GM21723 (cell line): ENCODE measurements at regions not wholly inside any gene's neighbourhood (a gene's known extent, or its start where the extent isn't known, plus 50 kb on each side); places are given as distances from the start of the nearest gene placed in this dataset.

ENCODE experiments used
- ATAC-seq: cut with Tn5 transposase; IDR thresholded peaks from one replicate; pipeline ENCODE4 v1.9.1; 2021; ENCODE audit warnings: mild to moderate bottlenecking, moderate library complexity; ENCODE audit not compliant: unreplicated experiment

DNA sequence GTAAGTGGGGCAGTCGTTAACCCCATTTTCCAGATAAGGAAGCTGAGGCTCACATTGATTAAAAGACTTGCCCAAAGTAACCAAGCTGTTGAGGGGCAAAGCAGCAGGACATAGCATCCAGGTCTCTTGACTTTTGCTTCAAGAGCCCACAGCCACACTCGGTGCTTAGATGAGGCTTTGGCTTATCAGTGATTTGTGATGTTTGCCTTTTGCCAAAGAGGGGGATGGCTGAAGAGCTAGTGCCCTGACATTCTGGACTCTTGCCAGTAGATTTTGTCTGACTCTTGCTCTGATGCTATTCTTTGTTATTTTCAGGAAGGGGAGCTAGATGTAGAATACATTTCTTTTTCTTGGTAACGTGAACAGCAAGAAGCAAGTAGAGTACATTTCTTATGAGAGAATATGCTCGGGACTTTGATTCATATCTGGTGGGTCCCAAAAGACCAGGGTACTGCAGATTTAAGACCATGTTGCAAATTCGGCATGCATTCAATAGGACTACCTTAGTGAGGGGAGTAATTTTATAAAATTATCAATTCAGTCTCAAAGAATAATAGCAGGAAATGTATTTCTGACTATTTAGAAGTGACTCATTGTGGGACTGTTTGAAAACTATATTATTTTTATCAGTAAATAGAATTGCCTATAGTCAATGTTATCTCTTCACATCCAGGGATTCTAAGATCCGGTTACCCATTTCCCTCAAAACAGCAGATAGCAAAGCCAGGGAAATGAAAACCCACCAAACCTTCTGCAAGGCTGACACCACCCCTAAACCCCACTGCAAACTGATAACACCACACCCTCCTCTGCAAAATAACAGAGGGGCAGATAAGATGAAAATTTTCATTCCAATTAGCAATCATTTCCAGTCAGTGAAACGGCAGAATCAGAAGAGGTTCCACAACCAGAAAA lies 180.0 kb upstream of the BMPER start:
- ATAC-seq = no peak

DNA sequence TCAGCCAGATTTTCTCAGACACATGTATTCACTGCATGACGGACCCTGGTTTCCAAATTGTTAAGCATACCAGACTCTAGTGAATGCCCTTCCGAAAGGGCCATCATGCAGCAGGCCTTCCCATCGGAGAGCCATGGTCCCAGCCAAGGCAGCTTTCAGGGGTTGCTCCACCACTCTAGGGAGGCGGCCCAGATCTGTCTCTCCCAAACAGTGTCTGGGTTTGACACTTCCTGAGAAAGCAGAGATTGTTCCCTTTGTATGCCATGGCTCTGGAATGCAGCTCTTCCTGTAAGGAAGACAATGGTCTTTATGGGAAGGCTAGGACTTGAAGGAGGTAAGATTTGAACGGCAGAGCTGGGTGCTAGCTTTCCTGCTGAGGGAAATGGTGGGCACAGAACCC lies 178.8 kb upstream of the BMPER start:
- ATAC-seq = no peak

DNA sequence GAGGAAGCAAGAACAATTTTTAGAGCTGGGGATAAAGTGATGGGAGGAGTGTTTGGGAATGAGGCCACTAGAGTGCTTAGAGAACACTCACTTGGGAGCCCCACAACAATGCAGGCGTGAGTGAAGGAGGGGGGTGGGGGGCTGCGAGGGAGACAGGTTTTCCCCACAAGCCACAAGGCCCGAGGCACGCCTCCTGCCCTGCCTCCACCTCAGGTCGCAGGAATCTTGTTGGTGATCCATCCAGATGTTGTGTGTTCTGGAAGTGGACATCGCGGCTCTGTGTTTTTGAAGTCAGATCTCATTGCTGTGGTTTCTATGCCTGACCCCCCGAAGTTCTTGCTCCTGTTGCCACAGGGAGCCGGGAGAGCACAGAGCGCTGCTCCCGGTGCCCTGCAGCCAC lies 178.0 kb upstream of the BMPER start:
- no peak for ATAC-seq

DNA sequence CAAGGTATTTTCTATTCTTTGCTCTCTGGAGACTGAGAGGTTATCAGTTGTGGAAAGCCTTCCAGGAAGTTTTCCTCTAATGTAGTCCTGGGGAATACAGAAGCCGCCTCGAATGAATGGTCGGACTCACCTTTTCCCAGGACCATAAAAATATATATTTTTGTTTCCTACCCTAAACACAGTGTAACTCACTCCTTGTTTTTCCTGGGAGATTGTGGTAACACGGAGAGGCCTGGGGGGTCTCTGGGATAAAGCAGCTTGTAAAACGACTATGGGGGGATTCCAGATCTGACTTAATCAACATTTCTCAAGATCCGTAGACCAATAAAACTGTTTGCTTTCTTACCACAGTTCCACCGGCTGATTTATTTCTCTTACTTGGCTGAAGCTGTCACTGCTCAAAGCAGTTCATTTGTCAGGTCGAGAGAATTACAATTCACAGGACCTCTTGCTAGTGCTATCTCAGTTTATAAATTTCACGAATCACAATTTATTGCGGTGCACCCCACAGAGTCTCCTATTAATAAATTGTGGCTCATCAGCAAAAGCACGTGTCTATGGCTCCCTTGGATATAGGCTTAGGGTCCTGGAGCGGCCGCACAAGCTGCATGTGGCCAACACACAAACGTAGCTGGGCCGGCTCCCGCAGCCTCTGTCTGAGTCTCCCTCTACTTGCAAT lies 176.3 kb upstream of the BMPER start:
- no peak for ATAC-seq

DNA sequence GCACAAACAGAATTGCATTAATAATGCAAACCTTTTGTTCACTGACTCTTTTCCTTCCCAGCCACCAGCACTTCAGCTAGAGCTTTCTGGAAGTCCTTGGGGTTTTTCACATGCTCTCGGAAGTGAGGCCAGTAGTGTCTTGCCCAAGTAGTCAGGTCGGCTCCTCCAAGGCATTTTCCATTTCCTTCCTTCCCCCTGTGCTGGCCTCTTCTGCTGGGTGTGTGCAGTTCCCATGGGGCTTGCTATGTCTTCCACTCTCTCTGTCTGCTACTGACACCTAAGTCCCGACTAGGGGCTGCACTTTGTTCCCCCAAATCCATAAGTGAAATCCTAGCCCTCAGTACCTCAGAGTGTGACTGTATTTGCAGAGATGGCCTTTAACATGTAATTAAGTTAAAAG lies 175.6 kb upstream of the BMPER start:
- no peak for ATAC-seq

DNA sequence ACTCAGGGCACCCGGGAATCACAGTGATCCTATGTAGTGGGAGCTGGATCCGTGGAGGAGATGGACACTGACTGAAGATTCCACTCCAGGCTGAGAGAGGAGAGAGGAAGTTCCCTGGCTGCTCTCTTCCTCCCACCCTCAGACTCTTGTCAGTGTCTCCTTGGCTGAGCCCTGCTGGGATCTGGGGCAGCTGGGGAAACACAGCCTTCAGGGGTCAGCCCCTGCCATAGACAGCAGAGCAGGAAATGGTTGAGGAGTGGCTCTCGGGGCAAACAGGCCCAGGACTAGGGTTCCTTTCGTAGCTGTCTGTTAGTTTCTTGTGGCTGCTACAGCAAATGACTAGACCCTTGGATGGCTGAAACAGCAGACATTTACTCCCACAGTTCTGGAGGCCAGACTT lies 174.4 kb upstream of the BMPER start:
- no peak for ATAC-seq

DNA sequence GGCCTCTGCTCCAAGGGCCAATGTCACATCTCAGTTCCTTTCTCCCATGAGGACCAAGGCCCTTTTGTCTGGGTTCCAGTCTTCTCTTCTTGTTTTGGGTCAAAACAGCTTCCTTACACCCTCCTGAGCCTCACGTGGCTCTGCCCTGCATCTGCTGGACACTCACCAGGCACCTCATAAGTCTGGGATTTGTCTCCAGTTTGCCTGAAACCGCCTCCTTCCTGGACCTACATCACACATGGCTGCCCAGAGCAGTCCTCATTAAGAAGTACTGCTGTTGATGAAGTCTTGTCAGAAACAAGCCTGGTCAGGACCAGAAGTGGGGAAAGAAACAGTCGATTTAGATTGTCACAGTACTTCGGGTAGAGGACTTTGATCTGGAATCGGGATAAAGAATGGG lies 173.4 kb upstream of the BMPER start:
- ATAC-seq = no peak

DNA sequence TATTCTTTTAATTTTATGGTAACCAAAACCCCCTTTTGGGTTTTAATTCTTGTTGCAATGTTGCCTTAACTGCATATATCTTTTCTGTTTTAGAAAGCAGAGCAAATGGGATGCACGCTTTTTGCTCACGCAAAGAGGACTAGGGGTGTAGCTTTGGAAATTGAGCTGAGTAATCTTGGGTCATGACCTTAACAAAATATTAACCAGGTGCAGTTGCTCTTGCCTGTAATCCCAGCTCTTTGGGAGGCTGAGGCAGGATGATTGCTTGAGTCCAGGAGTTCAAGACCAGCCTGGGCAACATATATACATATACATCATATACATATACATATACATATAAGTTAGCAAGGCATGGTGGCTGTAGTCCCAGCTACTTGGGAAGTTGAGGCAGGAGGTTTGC lies 172.9 kb upstream of the BMPER start:
- ATAC-seq = no peak

DNA sequence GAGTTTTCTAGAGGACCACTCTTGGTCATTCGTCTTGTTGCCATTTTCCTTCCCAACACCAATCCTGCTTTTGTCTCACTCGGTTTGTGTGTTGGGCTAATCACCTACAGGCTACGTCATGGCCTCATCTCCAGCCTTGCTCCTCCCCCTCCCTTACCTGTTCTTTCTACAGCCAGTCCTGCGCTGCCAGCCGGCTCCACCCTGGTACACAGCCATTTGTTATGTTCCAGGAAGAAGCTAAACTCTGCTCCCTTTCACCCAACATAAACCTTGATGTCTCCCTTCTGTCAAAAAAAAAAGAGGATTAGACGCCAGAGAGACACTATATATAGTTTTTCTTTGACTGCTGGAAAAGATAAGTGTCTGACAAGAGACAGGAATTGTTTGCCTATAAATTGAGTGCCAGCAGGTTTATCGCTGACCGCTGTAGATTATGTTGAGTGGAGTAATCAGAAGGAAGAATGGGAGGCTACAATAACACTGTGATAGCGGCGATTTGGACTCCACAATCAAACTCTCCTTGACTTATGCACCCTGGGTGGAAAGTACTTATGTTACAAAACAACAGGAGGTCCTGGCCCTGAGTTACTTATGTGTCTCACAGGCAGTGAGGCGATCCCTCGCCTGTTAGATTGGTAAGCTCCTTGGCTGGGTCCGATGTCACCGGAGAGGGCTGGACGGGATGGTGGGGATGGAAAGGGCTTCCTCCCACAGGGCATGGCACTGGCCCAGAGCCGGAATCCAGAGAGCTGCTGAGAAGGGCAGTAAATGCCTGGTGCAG lies 171.3 kb upstream of the BMPER start:
- no peak for ATAC-seq

DNA sequence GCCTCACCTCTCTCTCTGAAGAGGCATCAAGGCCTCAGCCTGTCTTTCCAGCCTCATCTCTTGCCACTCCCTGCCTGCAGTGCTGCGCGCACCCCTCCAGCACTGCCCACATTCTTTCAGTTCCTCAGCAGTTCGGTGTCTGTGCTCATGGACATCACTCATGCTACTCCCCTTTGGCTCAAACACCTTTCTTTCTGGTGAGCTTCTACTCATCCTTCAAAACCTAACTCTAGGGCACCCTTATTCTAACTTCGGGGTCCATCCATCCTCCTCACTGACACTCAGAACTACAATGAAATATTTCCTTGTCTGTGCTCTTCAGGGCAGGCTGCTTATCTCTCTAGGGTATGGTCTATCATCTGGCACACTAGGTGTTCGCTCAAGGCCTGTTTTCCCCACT lies 169.9 kb upstream of the BMPER start:
- no peak for ATAC-seq

DNA sequence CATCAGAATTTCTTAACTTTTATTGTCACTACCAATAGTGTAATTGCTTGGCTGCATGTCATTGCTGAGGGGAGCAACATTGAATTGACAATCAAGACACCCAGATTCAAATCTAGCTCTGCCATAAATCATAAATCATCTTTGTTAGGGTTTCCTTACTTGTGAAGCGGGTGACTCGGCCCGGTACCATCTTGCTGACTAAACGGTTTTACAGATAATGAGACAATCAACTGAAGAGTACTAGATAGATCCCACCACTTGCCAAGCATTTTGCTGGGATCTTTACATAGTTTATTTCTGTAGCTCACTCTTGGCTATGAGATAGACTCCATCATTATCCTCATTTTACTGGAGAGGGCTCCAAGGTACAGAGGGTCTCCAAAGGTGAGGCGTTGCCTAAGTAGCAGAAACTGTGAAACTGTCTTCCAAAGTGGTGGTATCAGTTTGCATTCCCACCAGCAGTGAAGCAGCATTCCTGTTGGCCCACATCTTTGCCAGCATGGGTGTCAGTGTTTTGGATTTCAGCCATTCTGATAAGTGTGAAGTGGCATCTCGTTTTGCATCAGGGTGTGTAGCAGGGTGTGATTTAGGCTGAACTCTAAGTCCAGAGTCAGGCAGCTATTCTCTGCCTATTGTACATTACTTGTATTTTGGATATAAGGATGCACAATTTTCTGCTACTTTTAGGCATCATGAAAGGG lies 168.7 kb upstream of the BMPER start:
- ATAC-seq = no peak

DNA sequence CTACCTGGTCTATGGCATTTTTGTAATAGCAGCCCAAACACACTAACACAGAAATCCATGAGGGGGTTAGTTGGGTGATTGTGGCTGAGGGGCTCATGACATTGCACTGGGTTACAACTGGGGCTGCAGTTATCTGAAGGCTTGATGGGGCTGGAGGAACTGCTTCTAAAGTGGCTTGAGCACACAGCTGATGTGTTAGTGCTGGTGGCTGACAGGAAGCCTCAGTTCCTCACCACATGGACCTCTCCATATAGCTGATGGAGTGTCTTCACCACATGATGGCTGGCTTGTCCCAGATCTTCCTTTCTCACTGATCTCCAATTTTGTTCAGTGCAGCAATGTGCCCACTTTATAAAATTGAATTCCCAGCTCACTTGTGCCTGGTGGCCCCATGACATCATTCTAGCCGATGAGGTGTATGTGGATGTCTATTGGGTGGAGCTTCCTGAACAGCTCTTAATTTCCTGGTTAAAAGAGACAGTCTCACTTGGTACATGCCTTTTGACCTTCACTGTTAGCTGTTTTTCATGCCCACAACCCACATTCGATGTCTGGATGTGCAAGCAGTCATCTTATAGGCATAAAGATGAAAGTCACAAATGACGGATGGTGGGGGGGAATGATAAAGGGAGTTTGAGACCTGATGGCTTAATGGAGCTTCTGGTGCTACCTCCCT lies 166.9 kb upstream of the BMPER start:
- ATAC-seq = no peak

DNA sequence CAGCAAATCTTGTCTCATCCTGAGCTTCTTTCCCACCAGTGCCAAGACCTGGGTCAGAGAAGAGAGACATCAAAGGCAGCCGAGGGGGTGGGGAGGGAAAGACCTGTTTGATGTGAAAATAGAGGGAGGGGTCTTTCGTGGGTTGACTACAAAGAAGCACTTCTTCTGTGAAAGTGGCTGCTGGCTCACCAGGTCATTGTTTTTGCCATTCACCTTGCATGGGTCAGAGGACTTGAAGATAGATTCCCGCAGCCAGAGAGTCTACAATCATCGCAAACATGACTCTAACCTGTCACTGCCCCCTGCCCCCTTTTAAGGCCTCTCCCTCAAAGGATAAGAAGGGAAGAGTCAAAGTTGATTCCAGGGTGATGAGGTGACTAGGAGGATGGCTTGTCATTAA lies 166.1 kb upstream of the BMPER start:
- no peak for ATAC-seq

DNA sequence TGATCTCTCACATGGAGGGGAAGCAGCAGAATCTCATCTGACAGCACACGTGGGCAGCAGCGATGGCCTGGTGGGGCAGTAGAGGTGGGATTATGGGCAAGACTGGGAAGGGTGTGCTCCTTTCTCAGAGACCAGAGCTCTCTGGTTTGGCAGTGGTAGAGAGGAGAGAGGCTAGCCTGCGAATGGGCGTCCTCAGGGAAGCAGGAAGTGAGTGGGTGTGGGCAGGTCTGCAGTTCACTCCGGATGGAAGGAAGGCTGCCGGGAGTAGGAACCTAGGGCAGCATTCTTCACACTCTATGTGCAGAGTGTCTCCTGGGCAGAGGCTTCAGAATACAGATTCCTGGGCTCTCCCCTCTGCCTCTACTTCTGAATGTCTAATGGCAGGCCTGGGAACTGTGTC lies 162.8 kb upstream of the BMPER start:
- ATAC-seq = no peak

DNA sequence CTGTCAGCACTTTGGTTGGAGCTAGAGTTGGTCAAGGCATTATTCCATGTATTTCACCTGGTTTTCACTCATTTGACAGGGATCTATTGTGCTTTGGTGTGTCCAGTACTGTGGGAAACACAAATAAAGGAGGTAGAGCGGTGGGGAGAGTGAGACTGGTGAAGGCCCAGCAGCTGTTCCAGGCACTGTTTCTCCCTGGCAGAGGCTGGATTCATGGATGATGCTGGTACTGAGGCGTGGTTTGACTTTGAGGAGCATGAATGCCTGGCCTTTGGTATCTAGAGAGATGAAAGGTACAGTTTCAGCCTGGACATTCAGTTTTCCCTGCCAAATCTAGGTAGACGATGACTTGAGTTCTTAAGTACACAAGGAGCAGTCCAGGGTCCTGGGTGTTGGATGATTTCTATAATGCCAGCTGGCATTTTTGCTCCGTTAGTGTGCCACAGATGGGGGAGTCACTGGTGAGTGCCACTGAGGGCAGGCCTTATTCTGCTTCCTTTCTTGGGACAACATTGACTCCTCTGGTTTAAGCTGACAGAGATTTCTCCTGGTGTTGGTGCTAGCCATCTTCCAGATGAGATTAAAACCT lies 162.2 kb upstream of the BMPER start:
- no peak for ATAC-seq

DNA sequence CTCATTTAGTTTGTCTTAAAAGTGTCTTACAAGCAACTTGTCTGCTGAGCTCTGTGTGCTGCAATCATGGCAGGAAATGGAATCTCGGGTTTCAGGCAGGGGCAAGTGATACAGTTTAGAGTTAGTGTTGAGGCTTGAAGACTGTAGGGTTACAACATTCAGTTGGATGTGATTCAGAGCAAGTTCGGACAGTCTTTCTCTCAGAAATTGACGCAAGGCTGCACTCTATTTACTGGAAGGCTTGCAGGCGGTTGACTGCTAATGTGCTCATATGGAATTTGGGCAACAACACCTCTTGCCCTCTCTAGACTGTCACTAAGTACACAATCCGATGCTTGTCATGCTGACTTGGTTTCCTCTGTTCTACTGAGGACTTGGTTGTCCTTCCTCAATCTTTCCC lies 161.7 kb upstream of the BMPER start:
- no peak for ATAC-seq

DNA sequence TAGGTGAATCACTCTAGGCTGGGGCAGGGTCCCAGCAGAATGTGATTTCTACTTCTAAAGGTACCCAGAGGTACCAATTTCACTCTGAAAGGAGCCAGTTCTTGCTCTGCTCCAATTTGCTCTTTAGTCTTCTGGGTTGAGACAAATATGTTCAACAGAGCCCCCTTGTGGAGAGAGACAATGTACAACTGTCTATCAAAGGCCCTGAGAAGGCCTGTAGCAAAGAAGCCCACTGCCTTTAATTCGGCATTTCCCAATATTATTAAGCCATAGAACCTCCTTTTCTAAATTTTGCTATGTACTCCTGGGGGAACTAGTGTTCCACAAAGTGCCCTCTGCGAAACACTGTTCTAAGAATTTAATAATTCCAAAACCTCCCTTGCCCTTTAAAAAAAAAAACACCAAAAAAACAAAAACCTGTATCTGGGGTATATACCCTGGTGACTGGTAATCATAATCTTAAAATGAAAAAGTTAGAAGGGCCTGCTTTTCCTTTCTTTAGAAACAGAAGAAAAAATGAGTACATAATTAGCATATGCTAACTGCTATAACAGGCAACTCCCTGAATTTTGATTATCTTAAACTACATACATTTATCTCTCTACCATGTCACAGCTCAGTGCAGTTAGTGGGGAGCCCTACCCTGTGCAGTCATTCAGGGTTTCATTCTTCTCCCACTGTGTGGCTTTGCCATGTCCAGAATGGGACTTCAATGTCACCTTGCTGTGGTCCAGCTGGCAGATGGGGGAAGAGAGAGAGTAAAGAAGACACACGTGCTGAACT lies 160.9 kb upstream of the BMPER start:
- no peak for ATAC-seq

DNA sequence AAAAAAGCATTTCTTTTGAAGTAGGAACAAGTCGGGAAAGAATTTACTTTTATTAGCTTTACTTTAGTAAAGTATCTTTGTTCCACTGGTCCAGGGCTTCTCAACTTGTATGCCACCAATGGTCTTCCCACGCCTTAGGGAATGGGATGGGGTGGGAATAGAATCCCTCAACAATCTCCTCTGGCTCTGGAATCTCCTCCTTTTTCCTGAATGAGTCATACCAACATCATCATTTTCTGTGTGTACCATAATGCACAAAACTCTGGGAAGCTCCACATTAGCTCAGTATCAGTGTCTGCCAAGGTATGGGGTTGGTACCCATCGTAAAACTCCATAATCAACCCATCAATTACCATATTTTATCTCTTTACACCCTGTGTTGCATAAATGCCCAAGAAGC lies 159.4 kb upstream of the BMPER start:
- no peak for ATAC-seq

DNA sequence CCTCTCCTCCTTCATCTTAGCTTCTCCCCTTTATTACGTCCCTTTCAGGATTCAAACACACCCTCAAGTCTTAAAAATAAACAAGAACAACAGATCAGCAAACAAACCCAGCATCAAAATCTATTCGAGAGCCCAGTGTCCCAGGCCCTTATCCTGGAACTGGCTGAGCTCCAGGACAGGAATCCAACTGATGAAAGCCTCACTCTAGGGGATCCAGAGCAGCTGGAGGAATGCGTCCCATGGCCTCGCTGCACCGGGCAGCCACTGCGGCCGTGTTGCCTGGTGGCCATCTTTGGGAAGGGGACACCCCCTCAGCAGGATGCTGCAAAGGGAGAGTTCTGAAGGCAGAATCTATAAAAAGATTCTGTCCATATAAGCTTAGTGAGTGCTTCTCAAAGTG lies 156.5 kb upstream of the BMPER start:
- ATAC-seq = no peak
